ENCODE measurements at regions not wholly inside any gene's neighbourhood (a gene's known extent, or its start where the extent isn't known, plus 50 kb on each side); places are given as distances from the start of the nearest gene placed in this dataset.

DNA sequence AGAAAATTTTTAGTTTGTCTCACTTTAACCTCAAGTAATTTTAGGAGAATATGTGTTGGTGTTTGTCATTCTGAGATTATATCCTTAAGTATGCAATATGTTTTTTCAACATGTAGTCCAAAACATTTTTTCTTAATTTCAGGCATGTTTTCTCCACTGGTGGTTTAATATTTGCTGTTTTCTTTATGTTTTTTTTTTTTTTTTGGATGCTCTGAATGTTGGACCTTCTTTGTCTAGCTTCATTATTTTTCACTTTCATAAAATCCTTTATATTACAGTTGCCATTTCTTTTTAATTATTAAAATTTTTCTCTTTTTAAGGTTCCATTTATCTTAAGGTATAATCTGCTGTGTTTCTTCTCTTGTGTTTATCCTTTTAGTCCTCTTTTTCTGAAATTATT is 342.2 kb upstream of the DUSP10 start:
- no peak for DNase-seq
- Histone ChIP-seq H2BK12ac (ENCODE audit: insufficient read length, low read depth, low read length) (no peak overlapping the region), H3K9ac (ENCODE audit: extremely low read depth, insufficient read length, low read length) (no peak overlapping the region), H4K8ac (replicated peaks; ENCODE audit: insufficient read length, low read depth, low read length) (no peak overlapping the region), H3K27ac (ENCODE audit: insufficient read length, low read depth, low read length) (no peak overlapping the region), H3K23me2 (ENCODE audit: insufficient read length, low read depth, low read length, poor library complexity, severe bottlenecking) (no peaks in the 10 kb centered on the region), H2BK120ac (ENCODE audit: low read depth, low read length, poor library complexity, severe bottlenecking) (no peak overlapping the region), H2BK15ac (ENCODE audit: low read depth, low read length) (no peak overlapping the region), H4K91ac (ENCODE audit: insufficient read length, low read depth, low read length) (no peak overlapping the region), H3K23ac (ENCODE audit: insufficient read length, low read depth, low read length) (no peak overlapping the region), H3K27me3 (ENCODE audit: insufficient read depth, low read length) (no peaks in the 10 kb centered on the region), H3K4ac (ENCODE audit: low read depth, low read length) (no peak overlapping the region), H2AFZ (ENCODE audit: low read length) (no peak overlapping the region), H4K20me1 (ENCODE audit: control insufficient read depth, insufficient read depth, insufficient read length) (no peaks in the 10 kb centered on the region), H3K14ac (ENCODE audit: insufficient read depth, low read length) (no peak overlapping the region), H3K9me3 (ENCODE audit: control insufficient read depth, low read depth, low read length) (no peaks in the 10 kb centered on the region), H2BK20ac (ENCODE audit: low read depth, low read length, poor library complexity, severe bottlenecking) (no peak overlapping the region), H3T11ph (ENCODE audit: low read length) (no peak overlapping the region), H3K4me1 (ENCODE audit: insufficient read depth, low read length) (no peaks in the 10 kb centered on the region), H3K4me2 (ENCODE audit: insufficient read depth, insufficient read length, low read length) (no peak overlapping the region), H3K56ac (ENCODE audit: insufficient read length, low read depth, low read length) (no peak overlapping the region), H3K18ac (ENCODE audit: insufficient read length, low read depth, low read length) (no peak overlapping the region), H4K5ac (ENCODE audit: insufficient read length, low read depth, low read length) (no peak overlapping the region), H3K79me1 (ENCODE audit: insufficient read depth, low read depth, low read length, poor library complexity, severe bottlenecking) (no peaks in the 10 kb centered on the region), H2BK5ac (ENCODE audit: insufficient read length, low read length) (no peak overlapping the region), H3K79me2 (ENCODE audit: insufficient read depth, low read length) (no peaks in the 10 kb centered on the region), H2AK5ac (ENCODE audit: insufficient read length, low read length) (no peak overlapping the region)
- no peaks in the 10 kb centered on the region for H3K27me3 Mint-ChIP-seq (ENCODE audit: low read depth)
- H3K9me3 Mint-ChIP-seq: peaks cover 3 to 9% of the 10 kb centered on the region in 2 experiments; a peak in 3 of 5 replicates
- TF ChIP-seq, protein P1, sequence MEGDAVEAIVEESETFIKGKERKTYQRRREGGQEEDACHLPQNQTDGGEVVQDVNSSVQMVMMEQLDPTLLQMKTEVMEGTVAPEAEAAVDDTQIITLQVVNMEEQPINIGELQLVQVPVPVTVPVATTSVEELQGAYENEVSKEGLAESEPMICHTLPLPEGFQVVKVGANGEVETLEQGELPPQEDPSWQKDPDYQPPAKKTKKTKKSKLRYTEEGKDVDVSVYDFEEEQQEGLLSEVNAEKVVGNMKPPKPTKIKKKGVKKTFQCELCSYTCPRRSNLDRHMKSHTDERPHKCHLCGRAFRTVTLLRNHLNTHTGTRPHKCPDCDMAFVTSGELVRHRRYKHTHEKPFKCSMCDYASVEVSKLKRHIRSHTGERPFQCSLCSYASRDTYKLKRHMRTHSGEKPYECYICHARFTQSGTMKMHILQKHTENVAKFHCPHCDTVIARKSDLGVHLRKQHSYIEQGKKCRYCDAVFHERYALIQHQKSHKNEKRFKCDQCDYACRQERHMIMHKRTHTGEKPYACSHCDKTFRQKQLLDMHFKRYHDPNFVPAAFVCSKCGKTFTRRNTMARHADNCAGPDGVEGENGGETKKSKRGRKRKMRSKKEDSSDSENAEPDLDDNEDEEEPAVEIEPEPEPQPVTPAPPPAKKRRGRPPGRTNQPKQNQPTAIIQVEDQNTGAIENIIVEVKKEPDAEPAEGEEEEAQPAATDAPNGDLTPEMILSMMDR (conservative IDR thresholded peaks at IDR 0.05): no peak
- H3K4me1 Mint-ChIP-seq: no peaks in the 10 kb centered on the region
- H3K4me3 Mint-ChIP-seq: no peak overlapping the region
- H3K36me3 Mint-ChIP-seq (ENCODE audit: insufficient read depth in 1 of 3, low read depth in 3 of 3): peaks cover 2 to 6% (median 3%) of the 10 kb centered on the region in 3 experiments; a peak in 3 of 7 replicates
- H3K27ac Mint-ChIP-seq: no peak overlapping the region
